Uterus (tissue), 3 donors: ENCODE measurements at regions not wholly inside any gene's neighbourhood (a gene's known extent, or its start where the extent isn't known, plus 50 kb on each side); places are given as distances from the start of the nearest gene placed in this dataset.
"Not testable (repeated sequence)": the region's sequence is repeated elsewhere in the genome, so short reads cannot be mapped to it uniquely, and the experiment has no call there.

Source experiments
- DNase-seq, 2 donors: peaks; one replicate each; pipeline ENCODE4 v3.0.0-alpha.2; 2019 to 2020
- H3K27ac ChIP-seq, 2 donors: fragments of 200-600 bp; sonication (generic); 1 replicate in 1 of 2; 2 replicates in 1 of 2; pipeline ENCODE4 v1.5.1; 2016 to 2018
- H3K27me3 ChIP-seq, 2 donors: fragments of 200-600 bp; sonication (generic); one replicate each; pipeline ENCODE4 v1.5.1; 2018 to 2019; ENCODE audit warnings: control low read depth in 1 of 2
- H3K36me3 ChIP-seq, 2 donors: fragments of 200-600 bp; sonication (generic); one replicate each; pipeline ENCODE4 v1.5.1; 2019; ENCODE audit warnings: control low read depth in 1 of 2
- H3K4me1 ChIP-seq, 2 donors: fragments of 200-600 bp; sonication (generic); one replicate each; pipeline ENCODE4 v1.5.1; 2018 to 2019; ENCODE audit warnings: control low read depth in 1 of 2
- H3K4me3 ChIP-seq, 2 donors: fragments of 200-600 bp; sonication (generic); 1 replicate in 1 of 2; 2 replicates in 1 of 2; pipeline ENCODE4 v1.5.1; 2018 to 2019; ENCODE audit warnings: mild to moderate bottlenecking in 1 of 2
- H3K9me3 ChIP-seq, 2 donors: fragments of 200-600 bp; sonication (generic); one replicate each; pipeline ENCODE4 v1.5.1; 2019; ENCODE audit warnings: control low read depth in 1 of 2
- POLR2A ChIP-seq, 2 donors: fragments of 450-650 bp; IDR thresholded peaks; one replicate each; pipeline ENCODE4 v1.6.1; 2016; ENCODE audit warnings: antibody characterized with exemption in 2 of 2, mild to moderate bottlenecking in 1 of 2, moderate library complexity in 1 of 2
- intact Hi-C: fragments of 100-400 bp; cut with DNase I; formaldehyde crosslinking; loops from one replicate; pipeline ENCODE4 v1.15.1; 2023; ENCODE audit warnings: low total_unique reads
- TF ChIP-seq, protein P1 (sequence below), 4 experiments: fragments of 200-600 bp in 2 of 4; fragments of 450-650 bp in 2 of 4; sonication (generic) in 2 of 4; IDR thresholded peaks; one replicate each; pipeline ENCODE4 v1.5.1; 2016 to 2019; ENCODE audit warnings: antibody characterized with exemption in 4 of 4, mild to moderate bottlenecking in 2 of 4, moderate library complexity in 1 of 4
- donor health status: DM: yes; HTN: yes; CAD: no.

DNA sequence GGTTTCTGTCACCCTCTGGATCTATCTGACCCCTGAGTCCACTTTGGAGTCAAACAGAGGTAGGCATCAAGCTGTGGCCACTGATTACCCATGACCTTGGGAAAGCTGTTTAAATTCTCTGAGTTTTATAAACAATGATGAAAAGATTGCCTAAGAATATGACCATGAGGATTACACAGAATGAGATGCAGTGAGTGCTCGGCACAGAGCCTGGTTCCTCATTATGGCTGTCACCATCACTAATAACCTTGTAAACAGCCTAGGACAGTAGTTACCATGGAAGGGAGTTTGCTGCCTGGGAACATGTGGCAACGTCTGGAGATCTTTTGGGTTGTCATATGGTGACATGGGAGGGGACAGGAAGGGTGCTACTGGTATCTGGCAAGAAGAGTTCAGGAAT lies 248.3 kb upstream of the KAZN start:
- DNase-seq = no peak
- TF ChIP-seq, protein P1, sequence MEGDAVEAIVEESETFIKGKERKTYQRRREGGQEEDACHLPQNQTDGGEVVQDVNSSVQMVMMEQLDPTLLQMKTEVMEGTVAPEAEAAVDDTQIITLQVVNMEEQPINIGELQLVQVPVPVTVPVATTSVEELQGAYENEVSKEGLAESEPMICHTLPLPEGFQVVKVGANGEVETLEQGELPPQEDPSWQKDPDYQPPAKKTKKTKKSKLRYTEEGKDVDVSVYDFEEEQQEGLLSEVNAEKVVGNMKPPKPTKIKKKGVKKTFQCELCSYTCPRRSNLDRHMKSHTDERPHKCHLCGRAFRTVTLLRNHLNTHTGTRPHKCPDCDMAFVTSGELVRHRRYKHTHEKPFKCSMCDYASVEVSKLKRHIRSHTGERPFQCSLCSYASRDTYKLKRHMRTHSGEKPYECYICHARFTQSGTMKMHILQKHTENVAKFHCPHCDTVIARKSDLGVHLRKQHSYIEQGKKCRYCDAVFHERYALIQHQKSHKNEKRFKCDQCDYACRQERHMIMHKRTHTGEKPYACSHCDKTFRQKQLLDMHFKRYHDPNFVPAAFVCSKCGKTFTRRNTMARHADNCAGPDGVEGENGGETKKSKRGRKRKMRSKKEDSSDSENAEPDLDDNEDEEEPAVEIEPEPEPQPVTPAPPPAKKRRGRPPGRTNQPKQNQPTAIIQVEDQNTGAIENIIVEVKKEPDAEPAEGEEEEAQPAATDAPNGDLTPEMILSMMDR (IDR thresholded peaks at IDR 0.05) = no peak
- no peak for TF ChIP-seq POLR2A (IDR thresholded peaks at IDR 0.05)
- Histone ChIP-seq H3K9me3 (no peaks in the 10 kb centered on the region), H3K4me3 (no peak overlapping the region), H3K27me3 (no peaks in the 10 kb centered on the region), H3K4me1 (no peaks in the 10 kb centered on the region), H3K27ac (no peak overlapping the region), H3K36me3 (no peaks in the 10 kb centered on the region)
- intact Hi-C loops = no loop called here

DNA sequence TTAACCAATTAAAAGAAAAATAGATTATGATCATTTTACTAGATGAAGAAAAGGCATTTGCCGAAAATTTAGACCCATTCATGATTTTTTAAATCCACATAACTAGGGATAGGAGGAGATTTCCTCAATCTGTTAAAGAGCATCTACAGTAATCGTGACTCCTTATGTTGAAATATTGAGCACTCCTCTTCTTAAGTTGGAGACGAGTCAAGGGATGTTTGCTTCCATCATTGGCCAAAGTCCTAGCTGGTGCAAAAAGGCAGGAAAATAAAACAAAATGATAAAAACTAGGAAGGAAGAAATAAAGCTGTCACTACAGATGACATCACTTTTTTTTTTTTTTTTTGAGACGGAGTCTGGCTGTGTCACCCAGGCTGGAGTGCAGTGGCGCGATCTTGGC lies 245.6 kb upstream of the KAZN start:
- Histone ChIP-seq H3K36me3 (no peaks in the 10 kb centered on the region), H3K4me1 (no peaks in the 10 kb centered on the region), H3K27me3 (no peaks in the 10 kb centered on the region), H3K9me3 (no peaks in the 10 kb centered on the region), H3K27ac (no peak overlapping the region), H3K4me3 (no peak overlapping the region)
- DNase-seq = no peak
- intact Hi-C loops = no loop called here
- no peak for TF ChIP-seq POLR2A (IDR thresholded peaks at IDR 0.05)
- TF ChIP-seq, protein P1 (IDR thresholded peaks at IDR 0.05) = no peak

DNA sequence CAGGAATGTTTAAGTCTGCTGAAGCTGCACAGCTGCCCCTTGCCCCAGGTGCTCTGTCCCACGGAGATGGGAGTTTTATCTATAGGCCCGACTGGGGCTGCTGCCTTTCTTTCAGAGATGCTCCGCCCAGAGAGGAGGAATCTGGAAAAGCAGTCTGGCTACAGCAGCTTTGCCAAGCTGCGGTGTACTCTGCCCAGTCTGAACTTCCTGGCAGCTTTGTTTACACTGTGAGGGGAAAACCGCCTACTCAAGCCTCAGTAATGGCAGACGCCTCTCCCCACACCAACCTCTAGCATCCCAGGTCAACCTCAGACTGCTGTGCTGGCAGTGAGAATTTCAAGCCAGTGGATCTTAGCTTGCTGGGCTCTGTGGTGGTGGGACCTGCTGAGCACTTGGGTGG lies 237.5 kb upstream of the KAZN start:
- H3K4me1 ChIP-seq, DNase-seq, H3K36me3 ChIP-seq, intact Hi-C loops, H3K27ac ChIP-seq, H3K9me3 ChIP-seq, H3K4me3 ChIP-seq, H3K27me3 ChIP-seq: not testable (repeated sequence)

DNA sequence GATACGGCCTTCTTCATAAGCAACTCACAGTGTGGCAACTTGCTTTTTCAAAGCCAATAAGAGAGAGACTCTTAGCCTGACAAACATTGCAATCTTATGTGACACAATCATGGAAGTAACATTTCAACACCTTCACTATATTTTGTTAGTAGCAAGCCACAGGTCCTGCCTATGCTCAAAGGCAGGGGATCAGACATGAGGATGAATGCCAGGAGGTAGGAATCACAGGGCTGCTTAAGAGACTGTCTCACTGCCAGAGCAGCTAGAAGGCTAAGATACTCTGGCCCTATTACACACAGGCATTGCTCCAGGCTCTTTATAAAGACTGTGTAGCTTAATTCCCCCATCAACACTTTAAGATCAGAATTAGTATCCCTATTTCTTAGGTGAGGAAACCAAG lies 236.2 kb upstream of the KAZN start:
- no peak for DNase-seq
- no peaks in the 10 kb centered on the region for H3K9me3 ChIP-seq
- TF ChIP-seq, protein P1 (IDR thresholded peaks at IDR 0.05) = no peak
- TF ChIP-seq POLR2A (IDR thresholded peaks at IDR 0.05) = no peak

DNA sequence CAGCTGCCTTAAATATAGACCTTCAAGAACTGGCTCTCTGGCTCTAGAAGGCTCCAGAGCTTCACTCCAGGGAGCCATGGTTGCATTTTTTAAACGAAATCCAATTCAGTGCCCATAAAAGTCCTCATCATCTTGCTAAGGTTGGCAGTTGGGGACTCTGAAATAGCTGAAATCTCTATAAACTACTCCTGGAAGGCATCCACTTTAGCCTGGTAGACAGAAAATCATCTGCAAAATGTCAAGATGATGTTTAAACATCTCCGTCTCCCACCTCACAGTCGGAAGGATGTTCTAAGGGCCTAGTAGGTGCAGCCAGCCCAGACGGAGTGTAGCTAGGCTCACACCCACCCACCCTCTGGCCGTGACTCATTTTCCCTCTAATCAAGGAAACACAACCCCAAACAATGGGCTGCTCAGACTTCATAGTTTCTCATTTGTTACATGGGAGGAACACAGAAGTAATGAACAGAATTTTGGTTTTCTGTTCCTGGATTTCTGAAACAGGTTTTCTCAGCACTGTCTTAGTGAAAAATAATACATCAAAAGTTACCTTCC lies 235.4 kb upstream of the KAZN start:
- Histone ChIP-seq H3K27ac (no peak overlapping the region), H3K4me3 (no peak overlapping the region), H3K9me3 (no peaks in the 10 kb centered on the region), H3K4me1 (no peaks in the 10 kb centered on the region), H3K36me3 (no peaks in the 10 kb centered on the region), H3K27me3 (no peaks in the 10 kb centered on the region)
- intact Hi-C loops = no loop called here
- no peak for DNase-seq
- TF ChIP-seq, protein P1 (IDR thresholded peaks at IDR 0.05) = no peak
- TF ChIP-seq POLR2A (IDR thresholded peaks at IDR 0.05) = no peak

More for the DNA sequence above, 236.2 kb upstream of the KAZN start:
- Histone ChIP-seq H3K27ac (no peak overlapping the region), H3K27me3 (no peaks in the 10 kb centered on the region), H3K4me3 (no peak overlapping the region), H3K4me1 (no peaks in the 10 kb centered on the region), H3K36me3 (no peaks in the 10 kb centered on the region)
- intact Hi-C loops = no loop called here
